IPS DF 4.7 (cell line): ENCODE measurements at regions not wholly inside any gene's neighbourhood (a gene's known extent, or its start where the extent isn't known, plus 50 kb on each side); places are given as distances from the start of the nearest gene placed in this dataset.
"Not testable (repeated sequence)": the region's sequence is repeated elsewhere in the genome, so short reads cannot be mapped to it uniquely, and the experiment has no call there.

Source experiments
- DNase-seq: peaks from one replicate; pipeline ENCODE4 v3.0.0-alpha.2; 2013; ENCODE audit warnings: low spot score; ENCODE audit errors: extremely low read depth

- DNase-seq, result no peak
These were observed 309.9 kb downstream of the ADGRL2 start for GRCh38 chr1:82110366-82111254.

DNA sequence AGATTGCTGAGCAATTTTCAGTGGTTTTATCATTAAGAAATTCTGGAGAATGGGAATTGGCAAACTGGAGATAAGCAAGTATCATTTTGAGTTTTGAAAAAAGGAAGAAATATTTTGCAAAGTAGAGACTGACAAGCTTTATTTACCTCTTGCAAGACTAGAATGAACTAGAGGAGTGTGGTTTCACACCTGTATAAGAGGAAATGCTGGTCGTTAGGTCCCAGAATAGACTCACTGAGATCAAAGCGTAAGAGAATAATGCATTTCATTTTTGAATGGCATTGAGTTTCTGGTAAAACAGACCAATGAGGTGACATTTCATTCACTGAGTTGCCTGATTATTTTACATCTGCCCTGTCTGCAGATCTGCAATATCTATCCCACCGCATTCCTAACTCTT lies 308.1 kb downstream of the ADGRL2 start:
- no peak for DNase-seq

- no peak for DNase-seq
These were observed 305.9 kb downstream of the ADGRL2 start for GRCh38 chr1:82106672-82107071.

DNA sequence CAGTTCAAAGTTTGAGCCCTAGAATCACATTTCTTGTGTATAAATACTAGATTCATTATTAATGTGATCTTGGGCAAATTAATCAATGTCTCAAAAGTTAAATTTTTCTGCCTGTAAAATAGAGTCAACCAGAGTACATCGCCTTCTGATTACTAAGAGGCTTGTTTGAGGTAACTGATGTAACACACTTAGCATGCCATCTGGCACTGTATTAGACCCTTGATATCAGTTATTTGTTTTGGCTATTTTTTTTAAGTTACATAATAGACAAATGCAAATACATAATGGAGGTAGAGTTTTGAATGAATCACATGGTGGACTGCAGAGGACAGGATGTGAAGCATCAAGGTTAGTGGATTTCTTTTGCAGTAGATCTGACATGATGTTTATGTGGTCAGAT lies 298.4 kb downstream of the ADGRL2 start:
- no peak for DNase-seq

- no peak for DNase-seq
These were observed 293.4 kb downstream of the ADGRL2 start for GRCh38 chr1:82094136-82094535.

DNA sequence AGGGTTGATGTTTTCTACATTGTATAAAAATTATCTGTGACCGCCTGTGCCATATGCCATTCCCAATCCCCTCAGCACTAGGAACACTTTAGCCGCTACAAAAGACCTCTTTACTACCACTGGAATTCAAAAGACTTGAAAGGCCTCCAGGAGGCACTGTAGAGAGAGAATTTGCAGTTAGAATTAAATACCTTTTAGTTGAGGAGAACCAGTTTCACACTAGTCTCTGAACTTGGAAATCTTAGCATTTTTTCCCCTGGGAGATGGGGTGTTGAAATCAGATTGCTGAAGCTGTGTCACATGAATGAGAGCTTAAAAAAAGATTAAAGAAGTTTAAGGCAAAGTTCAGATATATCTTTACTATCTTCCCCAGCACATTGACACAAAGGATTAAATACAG lies 291.0 kb downstream of the ADGRL2 start:
- no peak for DNase-seq

- no peak for DNase-seq
These were observed 290.5 kb downstream of the ADGRL2 start for GRCh38 chr1:82091265-82091664.

GRCh38 chr1:82090104-82090503 lies 289.4 kb downstream of the ADGRL2 start:
- DNase-seq, result no peak

DNA sequence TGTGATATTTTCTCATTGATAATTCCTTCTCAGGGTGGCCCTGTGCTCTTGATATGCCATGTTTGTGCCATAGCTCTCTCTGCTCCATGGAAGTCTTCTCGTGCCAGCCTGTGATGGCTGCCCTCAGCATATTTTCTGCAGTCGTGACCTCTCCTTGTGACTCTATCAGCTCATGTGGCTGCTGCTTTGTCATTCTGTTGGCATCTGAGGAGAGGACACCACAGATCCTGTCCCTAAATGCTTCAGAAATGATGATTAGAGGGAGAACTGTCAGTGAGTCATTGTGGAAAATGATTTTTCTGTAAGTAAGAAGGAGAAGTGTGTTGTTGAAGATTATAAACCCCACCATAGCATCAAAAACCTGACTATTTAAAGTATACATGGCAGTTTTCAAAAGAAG lies 286.0 kb downstream of the ADGRL2 start:
- DNase-seq, result no peak

DNA sequence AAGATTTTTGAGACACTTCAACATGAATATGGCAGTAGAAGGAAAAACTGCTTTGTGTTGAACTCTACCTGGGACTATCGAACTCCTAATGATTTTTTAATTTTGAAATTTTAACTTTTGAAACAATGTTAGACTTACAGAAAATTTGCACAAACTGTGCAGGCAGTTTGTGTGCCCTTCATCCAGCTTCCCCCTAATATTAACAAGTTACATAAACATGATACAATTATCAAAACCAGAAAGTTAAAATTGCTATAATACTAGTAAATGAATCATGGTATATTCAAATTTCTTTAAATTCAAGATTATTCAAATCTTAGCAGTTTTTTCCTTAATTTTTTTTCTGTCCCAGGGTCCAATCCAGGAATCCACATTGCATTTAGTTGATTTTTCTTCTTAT lies 278.9 kb downstream of the ADGRL2 start:
- DNase-seq, result no peak

DNA sequence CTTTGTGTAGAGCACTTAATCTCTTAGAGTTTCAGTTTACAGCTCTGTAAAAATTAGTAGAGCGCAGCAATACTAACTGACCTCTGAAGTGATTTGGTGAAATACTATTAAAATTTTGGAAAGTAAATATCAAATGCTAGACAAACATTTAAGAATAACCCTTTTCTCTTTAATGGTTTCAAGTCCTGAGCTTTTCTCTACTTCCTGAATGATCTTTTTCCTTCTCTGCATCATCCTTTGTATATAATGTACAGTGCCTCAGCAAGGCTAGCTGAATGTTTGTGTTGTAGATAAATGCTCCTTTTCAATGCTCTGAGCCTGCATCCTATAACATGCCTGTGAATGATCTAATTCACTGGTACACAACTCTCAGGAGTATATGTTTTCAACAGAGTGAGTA lies 272.9 kb downstream of the ADGRL2 start:
- no peak for DNase-seq

- no peak for DNase-seq
These were observed 272.3 kb downstream of the ADGRL2 start for GRCh38 chr1:82073071-82073470.

- DNase-seq, result no peak
These were observed 265.2 kb downstream of the ADGRL2 start for GRCh38 chr1:82065916-82066315.

GRCh38 chr1:82064691-82065090 lies 264.0 kb downstream of the ADGRL2 start:
- no peak for DNase-seq

DNA sequence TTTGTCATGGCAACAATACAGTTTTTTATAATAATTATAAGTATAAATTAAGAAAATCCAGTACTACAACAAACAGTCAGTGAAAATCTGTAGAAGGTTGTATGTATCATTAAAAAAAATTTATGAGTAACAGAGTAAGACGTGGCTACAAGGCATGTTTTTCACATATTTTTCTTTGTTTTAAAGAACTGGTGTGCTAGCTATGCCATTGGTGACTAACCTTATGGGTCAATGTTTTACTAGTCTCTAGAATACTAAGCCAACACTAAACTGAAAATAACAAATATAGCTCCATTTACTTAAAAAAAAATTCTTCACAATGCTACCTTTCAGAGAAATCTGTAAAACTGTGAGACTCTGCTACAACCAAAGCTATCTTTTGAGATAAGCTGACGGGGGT lies 261.5 kb downstream of the ADGRL2 start:
- DNase-seq, result no peak

DNA sequence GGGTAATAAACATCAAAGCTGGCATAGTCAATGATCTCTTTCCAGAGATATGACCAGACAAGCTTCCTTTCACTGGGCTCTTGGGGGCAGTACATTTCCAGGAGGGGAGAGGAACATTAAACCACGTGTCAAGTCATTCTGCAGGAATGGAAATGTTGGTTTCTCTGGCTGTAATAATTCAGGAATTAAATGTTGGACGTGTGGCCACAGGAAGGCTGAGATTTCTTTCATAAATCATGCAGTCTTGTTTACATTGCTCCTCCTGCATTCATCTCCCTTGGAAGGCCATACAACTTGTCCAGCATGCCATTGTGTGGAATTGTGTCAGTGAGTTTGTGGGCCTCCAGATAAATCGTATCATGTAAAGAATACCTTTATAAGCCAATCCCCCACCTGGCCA lies 259.2 kb downstream of the ADGRL2 start:
- no peak for DNase-seq

DNA sequence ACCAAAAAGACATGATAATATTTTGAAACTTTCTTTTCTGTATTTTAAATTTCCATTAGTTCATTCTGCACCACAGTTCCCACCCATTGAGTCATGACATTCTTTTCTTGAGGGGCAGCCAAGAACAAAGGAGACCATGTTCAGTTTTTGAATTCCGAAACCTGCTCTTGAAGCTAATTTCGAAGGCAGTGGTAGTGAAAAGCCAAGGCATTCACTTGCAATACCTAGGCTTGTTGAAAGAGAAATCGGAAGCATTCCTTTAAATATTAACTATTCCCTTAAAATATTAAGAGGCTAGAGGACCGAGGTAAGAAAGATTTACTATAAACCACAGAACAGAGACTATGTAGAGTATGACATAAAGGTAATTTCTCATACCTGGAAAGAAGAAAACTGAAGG lies 256.3 kb downstream of the ADGRL2 start:
- no peak for DNase-seq

DNA sequence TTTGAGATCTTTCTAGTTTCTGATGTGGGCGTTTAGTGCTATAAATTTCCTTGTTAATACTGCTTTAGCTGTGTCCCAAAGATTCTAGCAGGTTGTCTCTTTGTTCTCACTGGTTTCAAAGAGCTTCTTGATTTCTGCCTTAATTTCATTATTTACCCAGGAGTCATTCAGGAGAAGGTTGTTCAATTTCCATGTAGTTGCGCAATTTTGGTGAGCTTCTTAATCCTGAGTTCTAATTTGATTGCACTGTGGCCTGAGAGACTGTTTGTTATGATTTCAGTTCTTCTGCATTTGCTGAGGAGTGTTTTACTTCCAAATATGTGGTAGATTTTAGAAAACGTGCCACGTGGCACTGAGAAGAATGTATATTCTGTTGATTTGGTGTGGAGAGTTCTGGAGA lies 254.6 kb downstream of the ADGRL2 start:
- DNase-seq, result not testable (repeated sequence)

DNA sequence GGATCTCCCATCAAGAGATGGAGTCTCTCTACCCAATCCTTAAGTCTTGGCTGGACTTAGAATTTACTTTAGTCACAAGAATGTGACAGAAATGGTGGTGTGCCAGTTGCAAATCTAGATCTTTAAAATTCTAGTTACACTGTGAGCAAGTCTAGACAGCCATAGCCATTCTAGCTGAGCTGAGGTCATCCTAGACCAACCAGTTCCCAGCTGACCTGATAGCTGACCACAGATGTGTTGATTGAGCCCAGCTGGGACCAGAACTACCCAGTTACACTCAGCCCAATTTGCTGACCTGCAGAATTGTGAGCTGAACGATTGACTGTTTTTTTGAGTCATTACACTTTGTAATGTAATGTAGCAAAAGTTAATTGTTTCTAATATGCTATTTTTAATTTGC lies 251.8 kb downstream of the ADGRL2 start:
- no peak for DNase-seq

GRCh38 chr1:82048596-82048995 lies 247.9 kb downstream of the ADGRL2 start:
- DNase-seq, result no peak

DNA sequence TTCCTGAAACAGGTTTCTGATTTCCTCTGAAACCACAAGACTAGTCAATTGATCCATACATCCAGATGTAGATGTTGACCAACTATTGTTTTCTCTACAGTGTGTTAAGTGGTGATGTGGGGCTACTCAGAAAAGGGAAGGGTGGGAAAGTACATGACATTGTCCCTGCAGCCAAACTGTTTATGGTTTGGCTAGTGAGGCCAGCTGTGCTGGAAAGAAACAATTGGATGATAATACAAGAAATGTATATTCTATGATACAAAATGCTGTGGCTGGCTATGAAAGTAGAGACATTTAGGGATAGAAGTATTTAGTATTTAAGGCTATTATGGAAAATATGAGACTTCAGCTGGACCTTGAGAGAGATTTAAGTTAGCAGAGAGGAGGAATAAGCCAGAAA lies 244.5 kb downstream of the ADGRL2 start:
- no peak for DNase-seq

DNA sequence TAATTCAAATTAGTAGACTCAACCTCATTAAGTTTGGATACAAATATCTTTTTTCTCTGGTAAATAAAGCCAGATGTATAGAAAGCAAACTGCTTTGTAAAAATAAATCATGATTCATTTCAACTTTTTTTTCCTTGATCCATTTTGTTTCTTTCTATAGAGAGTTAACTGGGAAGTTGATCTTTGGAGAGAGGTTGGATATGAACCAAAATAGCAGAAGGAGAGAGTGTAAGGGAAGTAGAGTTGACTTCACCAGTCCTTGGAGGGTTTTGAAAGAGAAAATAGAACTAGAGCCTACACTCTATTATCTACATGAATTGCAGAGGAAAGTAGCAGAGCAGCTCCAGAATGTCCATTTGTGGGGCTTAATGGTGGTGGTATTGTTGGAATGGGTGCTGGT lies 243.8 kb downstream of the ADGRL2 start:
- no peak for DNase-seq

DNA sequence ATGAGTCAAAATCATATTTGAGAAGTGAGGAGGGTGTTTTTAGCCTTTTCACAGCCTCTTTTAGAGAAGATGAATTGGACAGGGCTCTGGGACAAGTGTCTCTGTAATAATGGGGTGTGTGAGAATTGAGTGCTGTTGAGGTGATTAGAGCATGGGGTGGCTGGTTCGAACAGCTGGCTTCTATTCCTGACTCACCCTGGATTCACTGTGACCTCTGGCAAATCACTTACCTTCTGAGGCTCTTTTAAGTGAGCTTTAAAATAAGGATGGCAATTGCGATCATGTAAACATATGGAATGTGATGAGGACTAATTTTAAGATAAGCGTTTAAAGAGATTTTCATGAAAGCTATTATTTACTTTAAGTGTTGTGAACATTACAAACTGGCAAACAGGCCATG lies 243.4 kb downstream of the ADGRL2 start:
- DNase-seq, result no peak
